GM21360 (cell line): ENCODE measurements at regions not wholly inside any gene's neighbourhood (a gene's known extent, or its start where the extent isn't known, plus 50 kb on each side); places are given as distances from the start of the nearest gene placed in this dataset.

Source experiments
- ATAC-seq: cut with Tn5 transposase; IDR thresholded peaks from one replicate; pipeline ENCODE4 v1.9.1; 2021; ENCODE audit warnings: mild to moderate bottlenecking, moderate library complexity; ENCODE audit not compliant: unreplicated experiment

GRCh38 chr1:5717031-5717682, 275.1 kb downstream of the NPHP4 start:
- ATAC-seq = no peak

GRCh38 chr1:5716126-5716525, 276.1 kb downstream of the NPHP4 start:
- ATAC-seq = no peak

- no peak for ATAC-seq
Measured at GRCh38 chr1:5713101-5714010, 278.9 kb downstream of the NPHP4 start.

GRCh38 chr1:5711956-5712645, 280.1 kb downstream of the NPHP4 start:
- ATAC-seq = no peak

GRCh38 chr1:5711079-5711478, 281.1 kb downstream of the NPHP4 start:
- no peak for ATAC-seq

GRCh38 chr1:5709976-5710375, 282.2 kb downstream of the NPHP4 start:
- ATAC-seq = no peak

GRCh38 chr1:5709461-5709975, 282.7 kb downstream of the NPHP4 start:
- ATAC-seq = no peak

- ATAC-seq = no peak
Measured at GRCh38 chr1:5708346-5709245, 283.6 kb downstream of the NPHP4 start.

GRCh38 chr1:5707566-5708345, 284.5 kb downstream of the NPHP4 start:
- no peak for ATAC-seq

- ATAC-seq = no peak
Measured at GRCh38 chr1:5706239-5706638, 286.0 kb downstream of the NPHP4 start.

GRCh38 chr1:5705751-5706150, 286.5 kb downstream of the NPHP4 start:
- ATAC-seq = no peak

- ATAC-seq = no peak
Measured at GRCh38 chr1:5704561-5705514, 287.4 kb downstream of the NPHP4 start.

GRCh38 chr1:5701642-5702041, 290.6 kb downstream of the NPHP4 start:
- ATAC-seq = no peak

GRCh38 chr1:5693568-5693967, 298.7 kb downstream of the NPHP4 start:
- ATAC-seq = no peak

GRCh38 chr1:5692664-5693063, 299.6 kb downstream of the NPHP4 start:
- no peak for ATAC-seq

- no peak for ATAC-seq
Measured at GRCh38 chr1:5691795-5692509, 300.3 kb downstream of the NPHP4 start.

- ATAC-seq = no peak
Measured at GRCh38 chr1:5690898-5691297, 301.3 kb downstream of the NPHP4 start.

GRCh38 chr1:5690291-5690690, 301.9 kb downstream of the NPHP4 start:
- ATAC-seq = no peak
